ENCODE measurements at regions not wholly inside any gene's neighbourhood (a gene's known extent, or its start where the extent isn't known, plus 50 kb on each side); places are given as distances from the start of the nearest gene placed in this dataset.

- no peak overlapping the region for H3K4me3 ChIP-seq
- no peak overlapping the region for H3K27ac ChIP-seq
- DNase-seq (no peak), ATAC-seq (no peak)
- peaks cover 9% of the 10 kb centered on the region for H3K4me1 ChIP-seq
- H3K27me3 ChIP-seq (ENCODE audit: low read depth): no peaks in the 10 kb centered on the region
- no peaks in the 10 kb centered on the region for H3K9me3 ChIP-seq
- TF ChIP-seq CTCF (IDR thresholded peaks at IDR 0.05): no peak
- intact Hi-C loops (cut with DNase I): no loop called here
- H3K36me3 ChIP-seq: no peaks in the 10 kb centered on the region
Measured at GRCh38 chr15:94665676-94666441, 434.5 kb downstream of the MCTP2 start.

DNA sequence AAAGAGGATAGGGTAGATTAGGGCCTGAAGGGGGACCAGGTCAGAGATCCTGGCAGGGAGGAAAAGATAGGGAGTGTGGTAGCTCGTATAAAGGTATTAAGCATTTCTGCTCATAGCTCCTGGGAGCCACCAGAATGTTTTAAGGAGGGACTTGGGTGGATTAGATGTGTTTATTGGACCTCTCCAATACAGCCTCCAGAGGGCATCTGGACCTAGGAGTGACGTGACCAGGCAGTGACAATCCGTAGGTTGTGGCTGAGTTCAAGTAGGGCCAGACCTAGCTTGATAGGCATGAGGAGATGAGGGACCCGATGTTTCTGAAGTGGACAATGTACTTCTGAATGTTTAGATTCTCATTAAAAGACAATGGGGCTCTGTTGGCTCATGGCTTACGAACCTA is 435.2 kb downstream of the MCTP2 start:
- Histone ChIP-seq H3K27ac (no peak overlapping the region), H3K36me3 (no peaks in the 10 kb centered on the region), H3K27me3 (ENCODE audit: low read depth) (no peaks in the 10 kb centered on the region), H3K4me1 (peaks cover 16% of the 10 kb centered on the region), H3K4me3 (no peak overlapping the region), H3K9me3 (no peaks in the 10 kb centered on the region)
- no peak for TF ChIP-seq CTCF (IDR thresholded peaks at IDR 0.05)
- DNase-seq: no peak
- intact Hi-C loops (cut with DNase I): no loop called here
- ATAC-seq: no peak

DNA sequence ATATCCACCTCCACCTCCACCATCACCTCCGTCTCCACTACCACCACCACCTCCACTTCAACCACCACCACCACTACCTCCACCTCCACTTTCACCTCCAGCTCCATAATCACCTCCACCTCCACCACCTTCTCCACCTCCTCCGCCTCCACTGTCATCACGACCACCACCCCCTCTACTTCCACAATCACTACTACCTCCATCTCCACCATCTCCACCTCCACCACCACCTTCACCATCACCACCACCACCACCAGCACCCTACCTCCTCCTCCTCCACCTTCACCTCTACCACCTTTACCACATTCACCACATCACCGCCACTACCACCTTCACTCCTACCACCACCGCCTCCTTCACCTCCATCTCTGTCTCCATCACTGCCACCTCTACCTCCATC is 435.7 kb downstream of the MCTP2 start:
- peaks cover 21% of the 10 kb centered on the region for H3K4me1 ChIP-seq
- DNase-seq: no peak
- intact Hi-C loops (cut with DNase I): no loop called here
- H3K4me3 ChIP-seq: no peak overlapping the region
- ATAC-seq: no peak
- no peaks in the 10 kb centered on the region for H3K36me3 ChIP-seq
- no peaks in the 10 kb centered on the region for H3K27me3 ChIP-seq (ENCODE audit: low read depth)
- TF ChIP-seq CTCF (IDR thresholded peaks at IDR 0.05): no peak
- H3K9me3 ChIP-seq: no peaks in the 10 kb centered on the region
- H3K27ac ChIP-seq: no peak overlapping the region

- intact Hi-C loops (cut with DNase I): no loop called here
- Histone ChIP-seq H3K9me3 (no peaks in the 10 kb centered on the region), H3K27ac (peak overlapping the region; percentile 1), H3K4me3 (no peak overlapping the region), H3K27me3 (ENCODE audit: low read depth) (no peaks in the 10 kb centered on the region), H3K4me1 (peaks cover 27% of the 10 kb centered on the region), H3K36me3 (no peaks in the 10 kb centered on the region)
- TF ChIP-seq CTCF (IDR thresholded peaks at IDR 0.05): peak; percentile 75
- no peak for DNase-seq
- ATAC-seq: peak in 1 of 2 donors; percentile 56
Measured at GRCh38 chr15:94670438-94671034, 439.2 kb downstream of the MCTP2 start.

DNA sequence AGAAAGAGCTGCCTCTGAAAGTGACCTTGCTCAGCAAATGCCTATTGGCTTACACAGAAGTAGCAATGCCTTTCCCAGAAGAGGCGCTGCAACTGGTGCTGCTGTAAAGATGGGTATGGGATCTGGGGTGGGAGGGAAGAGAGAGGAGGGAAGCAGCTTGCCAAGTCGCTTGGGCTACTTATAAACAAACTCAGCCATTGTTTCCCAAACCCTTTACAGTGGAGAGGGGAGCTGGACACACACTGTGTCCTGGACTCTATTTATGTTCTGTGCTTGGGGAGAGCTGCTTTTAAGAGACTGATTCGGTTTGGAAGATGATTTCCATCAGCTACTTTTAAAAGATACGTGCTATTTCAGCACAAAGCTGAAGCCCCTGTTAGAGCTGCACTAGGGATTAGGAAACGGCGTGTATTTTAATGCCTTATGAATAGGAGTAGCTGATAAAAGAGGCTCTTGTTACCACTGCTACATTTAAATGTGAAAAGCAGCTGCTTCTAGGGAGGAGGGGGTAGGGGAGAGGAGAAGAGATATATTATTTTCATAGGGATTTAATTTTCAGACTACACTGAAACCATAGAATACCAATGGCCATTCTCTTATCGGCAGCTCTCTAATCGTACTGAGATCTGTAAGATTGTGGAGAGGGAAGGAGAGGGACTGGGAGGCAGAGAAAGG is 440.6 kb downstream of the MCTP2 start:
- no peak for TF ChIP-seq CTCF (IDR thresholded peaks at IDR 0.05)
- no peak for DNase-seq
- no peak overlapping the region for H3K4me3 ChIP-seq
- H3K9me3 ChIP-seq: no peaks in the 10 kb centered on the region
- intact Hi-C loops (cut with DNase I): no loop called here
- no peak overlapping the region for H3K27ac ChIP-seq
- H3K27me3 ChIP-seq (ENCODE audit: low read depth): no peaks in the 10 kb centered on the region
- ATAC-seq: no peak
- H3K36me3 ChIP-seq: no peaks in the 10 kb centered on the region
- H3K4me1 ChIP-seq: peaks cover 27% of the 10 kb centered on the region

Data from lower lobe of right lung (tissue), 2 donors.